ENCODE measurements at regions not wholly inside any gene's neighbourhood (a gene's known extent, or its start where the extent isn't known, plus 50 kb on each side); places are given as distances from the start of the nearest gene placed in this dataset.

DNA sequence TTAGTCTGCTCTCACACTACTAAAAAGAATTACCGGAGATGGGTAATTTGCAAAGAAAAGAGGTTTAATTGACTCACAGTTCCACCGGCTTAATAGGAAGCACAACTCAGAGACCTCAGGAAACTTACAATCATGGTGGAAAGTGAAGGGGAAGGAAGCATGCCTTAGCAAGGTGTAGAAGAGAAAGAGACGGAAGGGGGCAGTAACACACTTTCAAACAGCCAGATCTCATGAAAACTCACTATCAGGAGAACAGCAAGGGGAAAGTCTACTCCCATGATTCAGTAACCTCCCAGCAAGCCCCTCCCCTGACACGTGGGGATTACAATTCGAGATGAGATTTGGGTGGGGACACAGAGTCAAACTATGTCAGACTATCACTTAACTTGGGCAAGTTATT is 236.6 kb upstream of the ANO3 start:
- intact Hi-C loops (cut with DNase I) = no loop called here
- Histone ChIP-seq H3K27ac (no peak overlapping the region), H3K27me3 (ENCODE audit: insufficient read depth in 3 of 3, low read length in 2 of 3) (no peaks in the 10 kb centered on the region), H3K4me3 (no peak overlapping the region), H3K4me1 (no peaks in the 10 kb centered on the region), H3K9me3 (no peaks in the 10 kb centered on the region), H3K36me3 (ENCODE audit: insufficient read depth in 1 of 2, low read depth in 1 of 2) (no peaks in the 10 kb centered on the region)
- no peak for ATAC-seq
- TF ChIP-seq, protein P1, sequence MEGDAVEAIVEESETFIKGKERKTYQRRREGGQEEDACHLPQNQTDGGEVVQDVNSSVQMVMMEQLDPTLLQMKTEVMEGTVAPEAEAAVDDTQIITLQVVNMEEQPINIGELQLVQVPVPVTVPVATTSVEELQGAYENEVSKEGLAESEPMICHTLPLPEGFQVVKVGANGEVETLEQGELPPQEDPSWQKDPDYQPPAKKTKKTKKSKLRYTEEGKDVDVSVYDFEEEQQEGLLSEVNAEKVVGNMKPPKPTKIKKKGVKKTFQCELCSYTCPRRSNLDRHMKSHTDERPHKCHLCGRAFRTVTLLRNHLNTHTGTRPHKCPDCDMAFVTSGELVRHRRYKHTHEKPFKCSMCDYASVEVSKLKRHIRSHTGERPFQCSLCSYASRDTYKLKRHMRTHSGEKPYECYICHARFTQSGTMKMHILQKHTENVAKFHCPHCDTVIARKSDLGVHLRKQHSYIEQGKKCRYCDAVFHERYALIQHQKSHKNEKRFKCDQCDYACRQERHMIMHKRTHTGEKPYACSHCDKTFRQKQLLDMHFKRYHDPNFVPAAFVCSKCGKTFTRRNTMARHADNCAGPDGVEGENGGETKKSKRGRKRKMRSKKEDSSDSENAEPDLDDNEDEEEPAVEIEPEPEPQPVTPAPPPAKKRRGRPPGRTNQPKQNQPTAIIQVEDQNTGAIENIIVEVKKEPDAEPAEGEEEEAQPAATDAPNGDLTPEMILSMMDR (IDR thresholded peaks at IDR 0.05) = no peak
- no peak for DNase-seq
- WGBS, 3 donors = 67 to 71% (median 70%) methylated on average over 5 of the region's 5 CpGs

DNA sequence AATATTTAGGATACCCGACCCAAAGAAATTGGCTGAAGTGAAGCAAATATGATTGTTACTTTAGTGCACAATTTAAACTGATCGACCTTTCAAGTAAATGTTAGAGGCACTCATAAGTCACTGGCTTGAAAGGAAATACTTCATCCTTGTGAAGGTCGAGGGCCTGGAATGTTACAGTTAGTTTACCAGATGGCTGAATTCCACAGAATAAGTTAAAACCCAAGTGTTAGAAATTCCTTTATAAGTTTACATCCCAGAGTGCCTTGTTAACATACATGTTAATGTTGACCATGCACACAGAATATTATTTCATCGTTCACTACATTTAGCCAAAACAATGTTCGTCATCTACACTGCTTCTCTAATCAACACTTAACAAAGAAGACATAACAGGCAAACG is 235.5 kb upstream of the ANO3 start:
- WGBS, 3 donors = 36 to 44% (median 37%) methylated on average over 6 of the region's 6 CpGs
- TF ChIP-seq, protein P1 (IDR thresholded peaks at IDR 0.05) = no peak
- ATAC-seq (no peak), DNase-seq (no peak)
- no peak overlapping the region for H3K4me3 ChIP-seq
- no peaks in the 10 kb centered on the region for H3K4me1 ChIP-seq
- H3K9me3 ChIP-seq = no peaks in the 10 kb centered on the region
- H3K27me3 ChIP-seq (ENCODE audit: insufficient read depth in 3 of 3, low read length in 2 of 3) = no peaks in the 10 kb centered on the region
- no peaks in the 10 kb centered on the region for H3K36me3 ChIP-seq (ENCODE audit: insufficient read depth in 1 of 2, low read depth in 1 of 2)
- intact Hi-C loops (cut with DNase I) = no loop called here
- H3K27ac ChIP-seq = no peak overlapping the region

DNA sequence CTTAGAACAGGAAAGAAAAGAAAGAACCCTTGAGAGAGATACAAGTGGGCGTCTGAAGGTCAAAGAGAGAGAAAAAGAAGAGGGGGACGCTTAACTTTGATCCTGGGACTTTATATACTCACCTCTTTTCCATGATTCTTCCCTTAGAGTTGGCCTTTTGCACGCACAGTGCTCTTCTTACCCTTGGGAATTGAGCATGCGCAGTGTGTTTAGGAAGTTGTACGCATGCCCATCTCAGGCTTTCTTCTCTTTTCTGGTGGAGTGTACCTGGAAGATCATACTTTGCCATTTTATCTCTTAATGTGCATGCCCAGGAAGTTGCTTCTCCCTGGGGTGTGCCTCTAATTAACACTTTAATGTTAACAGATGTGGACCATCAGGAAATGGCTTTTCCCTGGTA is 229.6 kb upstream of the ANO3 start:
- TF ChIP-seq, protein P1 (IDR thresholded peaks at IDR 0.05) = no peak
- intact Hi-C loops (cut with DNase I) = no loop called here
- ATAC-seq = no peak
- Histone ChIP-seq H3K27ac (no peak overlapping the region), H3K4me3 (no peak overlapping the region), H3K9me3 (no peaks in the 10 kb centered on the region), H3K4me1 (no peaks in the 10 kb centered on the region), H3K36me3 (ENCODE audit: insufficient read depth in 1 of 2, low read depth in 1 of 2) (no peaks in the 10 kb centered on the region), H3K27me3 (ENCODE audit: insufficient read depth in 3 of 3, low read length in 2 of 3) (no peaks in the 10 kb centered on the region)
- 82 to 85% (median 84%) methylated on average over 5 of the region's 5 CpGs for whole genome bisulfite sequencing, 3 donors
- no peak for DNase-seq

- 61 to 69% (median 63%) methylated on average over 4 of the region's 4 CpGs for WGBS, 3 donors
- H3K27me3 ChIP-seq (ENCODE audit: insufficient read depth in 3 of 3, low read length in 2 of 3) = no peaks in the 10 kb centered on the region
- no peak for ATAC-seq
- H3K4me1 ChIP-seq = no peaks in the 10 kb centered on the region
- no peak for DNase-seq
- intact Hi-C loops (cut with DNase I) = no loop called here
- TF ChIP-seq, protein P1 (IDR thresholded peaks at IDR 0.05) = no peak
- no peaks in the 10 kb centered on the region for H3K36me3 ChIP-seq (ENCODE audit: insufficient read depth in 1 of 2, low read depth in 1 of 2)
- no peak overlapping the region for H3K4me3 ChIP-seq
- no peaks in the 10 kb centered on the region for H3K9me3 ChIP-seq
- H3K27ac ChIP-seq = no peak overlapping the region
Observed at GRCh38 chr11:26105762-26106423, 226.0 kb upstream of the ANO3 start.

GRCh38 chr11:26106726-26107125 is 225.2 kb upstream of the ANO3 start:
- no peaks in the 10 kb centered on the region for H3K9me3 ChIP-seq
- intact Hi-C loops (cut with DNase I) = no loop called here
- no peak for DNase-seq
- no peak for ATAC-seq
- H3K4me1 ChIP-seq = no peaks in the 10 kb centered on the region
- no peak overlapping the region for H3K4me3 ChIP-seq
- H3K36me3 ChIP-seq (ENCODE audit: insufficient read depth in 1 of 2, low read depth in 1 of 2) = no peaks in the 10 kb centered on the region
- 93 to 97% (median 93%) methylated on average over 1 of the region's 1 CpG for WGBS, 3 donors
- no peak overlapping the region for H3K27ac ChIP-seq
- H3K27me3 ChIP-seq (ENCODE audit: insufficient read depth in 3 of 3, low read length in 2 of 3) = no peaks in the 10 kb centered on the region
- TF ChIP-seq, protein P1 (IDR thresholded peaks at IDR 0.05) = no peak
